Erythroblast (primary cell): ENCODE measurements at regions not wholly inside any gene's neighbourhood (a gene's known extent, or its start where the extent isn't known, plus 50 kb on each side); places are given as distances from the start of the nearest gene placed in this dataset.

Source experiments
- GATA1 ChIP-seq: IDR thresholded peaks from 2 replicates; pipeline ENCODE4 v1.6.1; 2011; ENCODE audit warnings: low read depth, mild to moderate bottlenecking, control low read depth, low read length, moderate library complexity
- POLR2A ChIP-seq: IDR thresholded peaks from 2 replicates; pipeline ENCODE4 v1.6.1; 2011; ENCODE audit warnings: mild to moderate bottlenecking, low read length

DNA sequence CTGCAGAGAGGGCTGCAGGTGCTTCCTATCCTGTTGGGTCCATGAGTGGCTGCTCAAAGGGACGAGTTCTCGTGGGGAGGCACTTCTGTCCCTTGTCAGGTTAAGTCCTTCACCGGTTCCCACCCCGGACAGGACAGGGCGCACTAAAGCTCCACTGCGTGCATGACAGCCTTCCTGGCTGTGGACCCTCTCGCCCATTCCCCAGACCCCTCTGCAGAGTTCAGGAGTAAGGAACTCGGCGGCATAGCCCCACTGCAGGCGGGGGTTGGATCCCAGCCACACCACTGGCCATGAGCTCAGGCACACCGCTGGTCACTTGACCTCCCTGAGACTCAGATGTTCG is 147.5 kb upstream of the ID2 start:
- TF ChIP-seq POLR2A (no peak), GATA1 (no peak)
